ENCODE measurements at regions not wholly inside any gene's neighbourhood (a gene's known extent, or its start where the extent isn't known, plus 50 kb on each side); places are given as distances from the start of the nearest gene placed in this dataset.

GRCh38 chr4:32031026-32031425 is 1310.9 kb downstream of the PCDH7 start:
- H3K9me3 ChIP-seq, result no peaks in the 10 kb centered on the region
- FAIRE-seq (no peak), DNase-seq (ENCODE audit: low read depth in 1 of 2, low spot score in 1 of 2) (no peak), ATAC-seq (no peak)
- 82% methylated on average over 2 of the region's 2 CpGs for WGBS (ENCODE audit: missing lambda C conversion rate)
- H3K4me1 ChIP-seq, result peaks cover 16% of the 10 kb centered on the region
- H3K4me2 ChIP-seq, result no peak overlapping the region
- H3K4me3 ChIP-seq, result no peak overlapping the region
- ChIA-PET CTCF (no interaction called here), POLR2A (no interaction called here)
- no peak for TF ChIP-seq RAD21 (conservative IDR thresholded peaks at IDR 0.05 in 1 of 2, IDR thresholded peaks at IDR 0.05 in 1 of 2)
- H3K27ac ChIP-seq, result no peak overlapping the region

DNA sequence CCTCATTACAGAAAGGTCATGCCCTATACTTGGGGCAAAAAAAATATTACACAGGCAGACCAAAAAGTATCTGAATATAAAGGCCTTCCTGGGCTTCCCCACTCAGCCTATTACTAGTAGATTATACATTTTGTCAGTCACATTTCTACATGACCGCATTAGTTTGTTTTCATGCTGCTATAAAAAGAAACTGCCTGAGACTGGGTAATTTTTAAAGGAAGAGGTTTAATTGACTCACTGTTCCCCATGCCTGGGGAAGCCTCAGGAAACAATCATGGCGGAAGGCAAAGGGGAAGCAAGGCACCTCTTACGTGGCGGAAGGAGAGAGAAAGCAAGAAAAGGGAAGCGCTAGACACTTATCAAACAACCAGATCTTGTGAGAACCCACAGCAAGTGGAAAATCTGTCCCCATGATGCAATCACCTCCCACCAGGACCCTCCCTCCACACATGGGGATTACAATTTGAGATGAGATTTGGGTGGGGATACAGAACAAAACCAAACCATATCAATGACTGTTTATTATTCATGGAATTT is 1312.0 kb downstream of the PCDH7 start:
- no peak for TF ChIP-seq RAD21 (conservative IDR thresholded peaks at IDR 0.05 in 1 of 2, IDR thresholded peaks at IDR 0.05 in 1 of 2)
- no peak for TF ChIP-seq ZC3H11A (IDR thresholded peaks at IDR 0.05)
- TF ChIP-seq CEBPB (IDR thresholded peaks at IDR 0.05), result no peak
- TF ChIP-seq POLR2A (IDR thresholded peaks at IDR 0.05; ENCODE audit: low read length), result no peak
- no peak for TF ChIP-seq HDAC2 (IDR thresholded peaks at IDR 0.05)
- WGBS (ENCODE audit: missing lambda C conversion rate), result 92% methylated on average over 5 of the region's 5 CpGs
- Histone ChIP-seq H3K4me1 (peaks cover 5% of the 10 kb centered on the region; the same call in 2 of the 3 replicates), H3K27ac (no peak overlapping the region), H3K9me3 (no peaks in the 10 kb centered on the region), H3K4me3 (no peak overlapping the region), H3K4me2 (no peak overlapping the region)
- ATAC-seq (no peak), DNase-seq (ENCODE audit: low read depth in 1 of 2, low spot score in 1 of 2) (no peak), FAIRE-seq (no peak)
- ChIA-PET POLR2A (no interaction called here), CTCF (no interaction called here)

GRCh38 chr4:32037399-32037798 is 1317.2 kb downstream of the PCDH7 start:
- Histone ChIP-seq H3K9me3 (no peaks in the 10 kb centered on the region), H3K4me2 (no peak overlapping the region), H3K4me3 (no peak overlapping the region), H3K4me1 (peaks cover 11% of the 10 kb centered on the region; the same call in 2 of the 3 replicates), H3K27ac (no peak overlapping the region)
- ChIA-PET POLR2A (no interaction called here), CTCF (no interaction called here)
- FAIRE-seq (no peak), DNase-seq (ENCODE audit: low read depth in 1 of 2, low spot score in 1 of 2) (no peak), ATAC-seq (no peak)
- no peak for TF ChIP-seq FOXS1 (CRISPR knock-in tag; IDR thresholded peaks at IDR 0.05)
- TF ChIP-seq CEBPB (IDR thresholded peaks at IDR 0.05), result no peak
- TF ChIP-seq NPAS2 (CRISPR knock-in tag; IDR thresholded peaks at IDR 0.05; ENCODE audit: borderline replicate concordance), result no peak
- no peak for TF ChIP-seq HOXB13 (CRISPR knock-in tag; IDR thresholded peaks at IDR 0.05; ENCODE audit: low read depth)
- TF ChIP-seq NR3C1 (IDR thresholded peaks at IDR 0.05), result no peak
- TF ChIP-seq MAFK (IDR thresholded peaks at IDR 0.05; ENCODE audit: partially characterized antibody), result no peak
- no peak for TF ChIP-seq POLR2A (IDR thresholded peaks at IDR 0.05; ENCODE audit: low read length)
- TF ChIP-seq HES2 (IDR thresholded peaks at IDR 0.05), result no peak
- TF ChIP-seq BHLHE40 (IDR thresholded peaks at IDR 0.05; ENCODE audit: low read depth, low read length), result no peak
- no peak for TF ChIP-seq ZFP36 (IDR thresholded peaks at IDR 0.05; ENCODE audit: borderline replicate concordance, partially characterized antibody)
- TF ChIP-seq RARB (CRISPR knock-in tag; IDR thresholded peaks at IDR 0.05), result no peak
- TF ChIP-seq RAD21 (conservative IDR thresholded peaks at IDR 0.05 in 1 of 2, IDR thresholded peaks at IDR 0.05 in 1 of 2), result no peak
- 90% methylated on average over 1 of the region's 1 CpG for WGBS (ENCODE audit: missing lambda C conversion rate)

GRCh38 chr4:32042486-32043247 is 1322.5 kb downstream of the PCDH7 start:
- Histone ChIP-seq H3K4me3 (no peak overlapping the region), H3K9me3 (no peaks in the 10 kb centered on the region), H3K4me1 (peaks cover 16% of the 10 kb centered on the region; the same call in 2 of the 3 replicates), H3K4me2 (peak overlapping the region; percentile 61), H3K27ac (no peak overlapping the region)
- ChIA-PET POLR2A (no interaction called here), CTCF (no interaction called here)
- TF ChIP-seq HOXB5 (CRISPR knock-in tag; IDR thresholded peaks at IDR 0.05) (no peak), SMC3 (IDR thresholded peaks at IDR 0.05) (peak; percentile 41; the same call in 2 of the 3 replicates), EP300 (IDR thresholded peaks at IDR 0.05) (no peak), RARB (CRISPR knock-in tag; IDR thresholded peaks at IDR 0.05) (no peak), EHF (CRISPR knock-in tag; IDR thresholded peaks at IDR 0.05) (no peak), RAD21 (conservative IDR thresholded peaks at IDR 0.05 in 1 of 2, IDR thresholded peaks at IDR 0.05 in 1 of 2) (peak; percentile 51 to 58), POLR2AphosphoS2 (conservative IDR thresholded peaks at IDR 0.05; ENCODE audit: low read length) (no peak)
- TF ChIP-seq, protein P1, sequence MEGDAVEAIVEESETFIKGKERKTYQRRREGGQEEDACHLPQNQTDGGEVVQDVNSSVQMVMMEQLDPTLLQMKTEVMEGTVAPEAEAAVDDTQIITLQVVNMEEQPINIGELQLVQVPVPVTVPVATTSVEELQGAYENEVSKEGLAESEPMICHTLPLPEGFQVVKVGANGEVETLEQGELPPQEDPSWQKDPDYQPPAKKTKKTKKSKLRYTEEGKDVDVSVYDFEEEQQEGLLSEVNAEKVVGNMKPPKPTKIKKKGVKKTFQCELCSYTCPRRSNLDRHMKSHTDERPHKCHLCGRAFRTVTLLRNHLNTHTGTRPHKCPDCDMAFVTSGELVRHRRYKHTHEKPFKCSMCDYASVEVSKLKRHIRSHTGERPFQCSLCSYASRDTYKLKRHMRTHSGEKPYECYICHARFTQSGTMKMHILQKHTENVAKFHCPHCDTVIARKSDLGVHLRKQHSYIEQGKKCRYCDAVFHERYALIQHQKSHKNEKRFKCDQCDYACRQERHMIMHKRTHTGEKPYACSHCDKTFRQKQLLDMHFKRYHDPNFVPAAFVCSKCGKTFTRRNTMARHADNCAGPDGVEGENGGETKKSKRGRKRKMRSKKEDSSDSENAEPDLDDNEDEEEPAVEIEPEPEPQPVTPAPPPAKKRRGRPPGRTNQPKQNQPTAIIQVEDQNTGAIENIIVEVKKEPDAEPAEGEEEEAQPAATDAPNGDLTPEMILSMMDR (IDR thresholded peaks at IDR 0.05), result peak; percentile 40; the same call in 2 of the 3 replicates
- ATAC-seq (peak in 1 of 2 experiments; percentile 43; a peak in 2 of 6 replicates), FAIRE-seq (no peak), DNase-seq (ENCODE audit: low read depth in 1 of 2, low spot score in 1 of 2) (no peak)
- 2% methylated on average over 2 of the region's 2 CpGs for WGBS (ENCODE audit: missing lambda C conversion rate)
